Kidney capillary endothelial cell (primary cell): ENCODE measurements at regions not wholly inside any gene's neighbourhood (a gene's known extent, or its start where the extent isn't known, plus 50 kb on each side); places are given as distances from the start of the nearest gene placed in this dataset.
A peak's percentile ranks its signal among the peaks of the same experiment; 100 is the strongest.
"Not testable (repeated sequence)": the region's sequence is repeated elsewhere in the genome, so short reads cannot be mapped to it uniquely, and the experiment has no call there.

Source experiments
- DNase-seq: peaks from one replicate; pipeline ENCODE4 v3.0.0-alpha.2; 2018; ENCODE audit warnings: low spot score

- DNase-seq = not testable (repeated sequence)
Observed at GRCh38 chr14:34381304-34381703, 80.7 kb downstream of the SPTSSA start.

- no peak for DNase-seq
Observed at GRCh38 chr14:34380471-34380845, 81.6 kb downstream of the SPTSSA start.

GRCh38 chr14:34379816-34380470, 82.1 kb downstream of the SPTSSA start:
- no peak for DNase-seq

- DNase-seq = no peak
Observed at GRCh38 chr14:34376649-34377267, 85.3 kb downstream of the SPTSSA start.

GRCh38 chr14:34374998-34375740, 86.9 kb downstream of the SPTSSA start:
- DNase-seq = no peak

GRCh38 chr14:34373191-34373590, 88.8 kb downstream of the SPTSSA start:
- DNase-seq = no peak

GRCh38 chr14:34372786-34373185, 89.3 kb downstream of the SPTSSA start:
- no peak for DNase-seq

- no peak for DNase-seq
Observed at GRCh38 chr14:34369648-34370030, 92.4 kb downstream of the SPTSSA start.

GRCh38 chr14:34368971-34369647, 92.9 kb downstream of the SPTSSA start:
- DNase-seq = no peak

- DNase-seq = no peak
Observed at GRCh38 chr14:34368115-34368970, 93.7 kb downstream of the SPTSSA start.

- DNase-seq = no peak
Observed at GRCh38 chr14:34365309-34365915, 96.6 kb downstream of the SPTSSA start.

- DNase-seq = no peak
Observed at GRCh38 chr14:34364201-34364600, 97.8 kb downstream of the SPTSSA start.

GRCh38 chr14:34363733-34364134, 98.3 kb downstream of the SPTSSA start:
- DNase-seq = peak; percentile 23

- DNase-seq = no peak
Observed at GRCh38 chr14:34362641-34363251, 99.3 kb downstream of the SPTSSA start.

GRCh38 chr14:34361504-34362011, 100.5 kb downstream of the SPTSSA start:
- no peak for DNase-seq

- no peak for DNase-seq
Observed at GRCh38 chr14:34359420-34360117, 102.5 kb downstream of the SPTSSA start.

GRCh38 chr14:34356264-34356654, 105.8 kb downstream of the SPTSSA start:
- no peak for DNase-seq

GRCh38 chr14:34355584-34356263, 106.3 kb downstream of the SPTSSA start:
- DNase-seq = peak; percentile 52

- no peak for DNase-seq
Observed at GRCh38 chr14:34354556-34354955, 107.5 kb downstream of the SPTSSA start.
